ENCODE measurements at regions not wholly inside any gene's neighbourhood (a gene's known extent, or its start where the extent isn't known, plus 50 kb on each side); places are given as distances from the start of the nearest gene placed in this dataset.

GRCh38 chr13:39100996-39101738 lies 62.9 kb downstream of the NHLRC3 start:
- no peak for DNase-seq

GRCh38 chr13:39102981-39103490 lies 64.8 kb downstream of the NHLRC3 start:
- no peak for DNase-seq

- no peak for DNase-seq
Measured at GRCh38 chr13:39105110-39105509, 66.9 kb downstream of the NHLRC3 start.

GRCh38 chr13:39106216-39107005 lies 68.2 kb downstream of the NHLRC3 start:
- DNase-seq, result no peak

- DNase-seq, result no peak
Measured at GRCh38 chr13:39107561-39107960, 69.3 kb downstream of the NHLRC3 start.

GRCh38 chr13:39108783-39109182 lies 70.5 kb downstream of the NHLRC3 start:
- no peak for DNase-seq

GRCh38 chr13:39110518-39111097 lies 72.4 kb downstream of the NHLRC3 start:
- no peak for DNase-seq

GRCh38 chr13:39111145-39111544 lies 72.9 kb downstream of the NHLRC3 start:
- no peak for DNase-seq

GRCh38 chr13:39119422-39119821 lies 81.2 kb downstream of the NHLRC3 start:
- no peak for DNase-seq

- no peak for DNase-seq
Measured at GRCh38 chr13:39123578-39123977, 85.3 kb downstream of the NHLRC3 start.

GRCh38 chr13:39129213-39129612 lies 91.0 kb downstream of the NHLRC3 start:
- DNase-seq, result no peak

- no peak for DNase-seq
Measured at GRCh38 chr13:39130301-39130700, 92.0 kb downstream of the NHLRC3 start.

- no peak for DNase-seq
Measured at GRCh38 chr13:39132286-39133230, 94.3 kb downstream of the NHLRC3 start.

GRCh38 chr13:39133781-39134180 lies 95.5 kb downstream of the NHLRC3 start:
- DNase-seq, result no peak

GRCh38 chr13:39134574-39134973 lies 96.3 kb downstream of the NHLRC3 start:
- no peak for DNase-seq

GRCh38 chr13:39144391-39144790 lies 106.1 kb downstream of the NHLRC3 start:
- DNase-seq, result no peak

- peak; percentile 70 for DNase-seq
Measured at GRCh38 chr13:39144941-39145533, 106.8 kb downstream of the NHLRC3 start.

- peak; percentile 73 for DNase-seq
Measured at GRCh38 chr13:39148513-39148961, 110.3 kb downstream of the NHLRC3 start.

- DNase-seq, result no peak
Measured at GRCh38 chr13:39149896-39150295, 111.6 kb downstream of the NHLRC3 start.

GRCh38 chr13:39154041-39154440 lies 115.8 kb downstream of the NHLRC3 start:
- DNase-seq, result no peak

- DNase-seq, result no peak
Measured at GRCh38 chr13:39159393-39159792, 121.1 kb downstream of the NHLRC3 start.

Measured in fibroblast of skin of scalp (primary cell).